Stimulated activated CD4-positive, alpha-beta T cell treated with anti-CD3 and anti-CD28 coated beads, Interleukin-4, amount 100 ng/mL, for 48 hours (primary cell): ENCODE measurements at regions not wholly inside any gene's neighbourhood (a gene's known extent, or its start where the extent isn't known, plus 50 kb on each side); places are given as distances from the start of the nearest gene placed in this dataset.
"Not testable (repeated sequence)": the region's sequence is repeated elsewhere in the genome, so short reads cannot be mapped to it uniquely, and the experiment has no call there.

Experiments
- DNase-seq, 2 donors: peaks; one replicate each; pipeline ENCODE4 v3.0.0-alpha.2; 2020; ENCODE audit warnings: low read depth in 2 of 2

DNA sequence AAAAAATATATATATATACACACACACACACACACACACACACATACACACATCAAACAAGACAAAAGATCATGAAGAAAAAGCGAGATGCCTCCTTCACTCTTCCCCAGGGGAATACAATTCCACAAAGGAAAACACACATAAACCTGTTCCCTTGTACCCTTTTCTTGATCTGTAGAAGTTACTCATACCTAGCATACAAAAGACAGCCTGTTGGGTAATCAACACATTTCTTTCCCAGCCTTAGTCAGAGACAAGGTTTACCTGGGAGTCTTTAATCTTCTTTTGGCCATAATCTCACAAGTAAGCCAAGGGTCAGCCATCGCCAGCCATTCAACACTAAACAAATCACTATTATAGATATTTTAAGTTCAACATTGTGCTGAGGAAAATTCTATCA is 407.0 kb downstream of the SUCLG1 start:
- DNase-seq = no peak

DNA sequence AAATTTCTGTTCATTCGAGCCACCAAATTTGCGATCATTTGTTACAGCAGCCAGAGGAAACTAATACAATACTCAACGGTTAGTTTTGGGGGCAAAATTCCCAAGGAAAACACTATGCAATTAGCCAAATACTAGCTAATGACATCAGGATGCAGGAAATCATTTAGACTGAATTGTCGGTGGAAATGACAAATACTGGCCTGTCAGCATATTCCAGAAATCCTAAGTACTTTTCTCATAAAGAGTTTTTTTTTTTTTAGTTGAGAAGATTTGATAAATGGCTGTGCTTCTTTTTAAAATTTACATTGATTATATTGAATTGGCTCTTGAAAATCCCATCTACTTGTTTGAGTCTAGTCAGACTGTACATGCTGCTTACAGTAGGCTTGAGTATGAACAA is 410.1 kb downstream of the SUCLG1 start:
- DNase-seq = no peak

DNA sequence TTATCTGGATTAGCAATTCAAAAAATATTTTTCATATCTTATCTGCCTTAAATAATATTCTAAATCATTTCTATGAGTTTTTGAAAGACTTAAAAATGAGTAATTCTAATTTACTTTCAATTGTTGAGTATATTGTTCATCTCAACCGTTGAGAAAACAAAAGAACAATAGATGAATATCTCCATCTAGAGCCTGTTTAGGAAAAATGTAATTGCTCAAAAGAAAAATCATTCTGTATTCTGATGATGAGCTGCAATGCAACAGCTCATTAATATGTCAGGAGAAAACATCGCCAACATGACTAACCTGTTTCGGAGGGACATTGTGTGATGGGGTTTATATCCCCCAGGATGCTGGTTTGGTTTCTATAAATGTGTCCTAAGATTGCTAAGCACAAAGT is 417.6 kb downstream of the SUCLG1 start:
- DNase-seq = no peak

- DNase-seq = no peak
Observed at GRCh38 chr2:84040281-84040680, 418.8 kb downstream of the SUCLG1 start.

GRCh38 chr2:84038866-84039265 is 420.2 kb downstream of the SUCLG1 start:
- no peak for DNase-seq

DNA sequence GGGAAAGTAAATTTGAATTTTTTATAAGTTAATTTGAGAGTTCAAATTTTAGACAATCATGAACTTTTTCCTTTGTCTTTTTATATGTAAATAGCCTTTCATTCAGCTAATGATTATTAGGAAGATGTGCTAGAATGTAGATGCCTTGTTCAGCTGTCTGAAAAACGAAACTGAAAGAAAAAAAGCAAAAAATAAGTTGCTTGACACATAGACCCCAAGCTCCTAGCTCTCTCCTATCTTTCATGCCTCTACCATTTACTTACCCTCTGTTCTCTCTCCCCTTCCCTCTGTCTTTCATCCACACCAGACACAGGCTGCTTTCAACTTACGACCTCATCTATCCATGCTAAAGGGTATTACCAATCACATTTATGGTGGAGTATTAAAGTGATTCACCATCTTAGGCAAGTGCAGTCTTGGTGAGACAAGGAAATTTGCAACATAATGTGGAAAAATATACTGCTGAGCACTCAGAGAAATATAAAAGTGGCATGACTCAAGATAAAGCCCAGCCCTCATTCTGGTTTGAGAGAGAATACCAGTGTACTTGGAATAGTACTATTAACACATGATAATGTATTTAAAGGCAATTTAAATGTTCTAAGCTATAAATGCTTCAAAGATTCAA is 425.6 kb downstream of the SUCLG1 start:
- DNase-seq = no peak

GRCh38 chr2:84031312-84032050 is 427.6 kb downstream of the SUCLG1 start:
- DNase-seq = no peak

GRCh38 chr2:84029903-84030575 is 429.0 kb downstream of the SUCLG1 start:
- DNase-seq = no peak

GRCh38 chr2:84026818-84027217 is 432.3 kb downstream of the SUCLG1 start:
- no peak for DNase-seq

GRCh38 chr2:84022810-84023431 is 436.2 kb downstream of the SUCLG1 start:
- no peak for DNase-seq

DNA sequence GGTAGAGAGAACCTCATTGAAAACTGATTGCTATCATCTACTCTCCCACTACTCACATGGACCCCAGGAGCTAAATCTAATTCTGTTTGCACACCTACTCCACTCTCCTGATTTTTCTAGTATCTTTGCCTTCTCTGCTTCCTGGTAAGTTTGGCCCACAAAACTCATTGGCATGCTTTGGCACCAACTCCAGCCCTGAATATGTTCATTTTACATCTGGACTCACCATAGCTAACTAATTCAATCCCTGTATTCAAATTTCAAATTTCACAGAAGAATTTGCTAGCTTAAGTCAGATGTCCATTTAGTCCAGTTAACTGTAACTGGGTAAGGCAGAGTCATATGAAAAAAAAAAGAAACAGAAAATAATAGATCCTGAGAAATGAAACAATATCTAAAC is 442.1 kb downstream of the SUCLG1 start:
- DNase-seq = no peak

DNA sequence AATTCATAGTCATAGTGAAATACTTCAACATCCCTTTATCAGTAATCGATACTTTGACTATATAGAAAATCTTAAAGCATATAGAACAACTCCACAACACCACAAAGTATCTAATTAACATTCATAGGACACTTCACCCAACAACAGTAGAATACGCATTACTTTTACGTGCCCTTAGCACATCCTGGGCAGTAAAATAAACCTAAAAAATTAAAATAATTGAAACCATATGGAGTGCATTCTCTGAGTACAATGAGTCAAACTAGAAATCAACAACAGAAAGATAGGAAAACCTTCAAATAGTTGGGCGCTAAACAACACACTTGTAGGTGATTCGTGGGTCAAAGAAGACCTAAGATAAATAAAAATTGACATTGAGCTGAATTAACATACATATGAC is 442.9 kb downstream of the SUCLG1 start:
- DNase-seq = no peak

- DNase-seq = no peak
Observed at GRCh38 chr2:83997889-83998288, 461.2 kb downstream of the SUCLG1 start.

GRCh38 chr2:83994633-83995179 is 464.4 kb downstream of the SUCLG1 start:
- DNase-seq = no peak

DNA sequence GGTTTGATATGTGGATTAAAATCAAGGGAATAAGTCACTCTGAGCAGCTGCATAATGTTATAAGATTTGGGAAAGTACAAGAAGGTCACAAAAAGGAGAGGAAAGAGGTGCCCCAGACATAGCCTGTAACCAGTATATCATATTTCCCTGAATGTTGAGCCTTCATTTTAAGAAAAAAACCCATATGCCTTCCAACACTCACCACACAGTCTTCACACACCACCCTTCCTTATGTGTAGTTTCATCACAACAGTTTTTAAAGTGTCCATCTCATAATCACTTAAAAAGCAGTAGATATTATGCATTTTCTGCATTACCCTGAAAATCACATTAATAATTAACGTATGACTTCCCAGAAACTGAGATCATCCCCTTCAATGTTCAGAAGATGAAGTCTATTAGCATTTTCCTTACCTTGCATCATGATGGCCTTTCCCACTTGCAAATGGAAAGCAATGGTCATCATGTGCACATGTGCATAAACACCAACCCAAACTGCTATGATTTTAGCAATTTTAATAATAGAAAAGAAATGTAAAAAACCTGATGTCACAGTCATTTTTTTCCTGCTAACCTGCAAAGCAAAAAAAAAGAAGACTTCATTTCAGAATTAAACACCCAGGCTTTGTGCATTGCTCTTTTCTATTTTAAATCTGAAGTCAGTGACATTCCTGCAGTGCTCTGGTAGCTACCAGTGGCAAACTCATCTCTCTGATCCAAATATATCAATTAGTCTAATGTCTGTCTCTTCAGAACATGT is 465.0 kb downstream of the SUCLG1 start:
- DNase-seq = no peak

GRCh38 chr2:83991992-83992391 is 467.1 kb downstream of the SUCLG1 start:
- DNase-seq = no peak

DNA sequence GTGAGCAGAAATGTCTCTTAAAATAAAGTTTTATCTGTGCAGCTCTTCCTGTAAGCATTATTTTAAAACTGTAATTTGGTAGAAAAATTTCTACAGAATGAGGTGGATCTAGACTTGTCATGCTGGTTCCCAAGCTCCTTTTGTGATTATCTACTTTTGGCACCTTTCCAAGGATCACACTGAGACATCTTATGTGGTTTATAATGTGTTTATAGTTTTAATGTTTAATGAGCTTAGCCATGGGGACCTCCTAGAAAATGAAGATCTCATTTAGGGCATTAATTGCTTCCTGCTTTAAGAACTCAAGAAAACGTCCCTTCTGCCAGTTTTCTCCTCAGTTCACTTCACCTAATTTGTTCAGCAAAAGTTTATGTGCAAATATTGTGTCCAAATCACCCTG is 468.4 kb downstream of the SUCLG1 start:
- no peak for DNase-seq

- DNase-seq = not testable (repeated sequence)
Observed at GRCh38 chr2:83976628-83977027, 482.5 kb downstream of the SUCLG1 start.

GRCh38 chr2:83972128-83972527 is 487.0 kb downstream of the SUCLG1 start:
- no peak for DNase-seq

DNA sequence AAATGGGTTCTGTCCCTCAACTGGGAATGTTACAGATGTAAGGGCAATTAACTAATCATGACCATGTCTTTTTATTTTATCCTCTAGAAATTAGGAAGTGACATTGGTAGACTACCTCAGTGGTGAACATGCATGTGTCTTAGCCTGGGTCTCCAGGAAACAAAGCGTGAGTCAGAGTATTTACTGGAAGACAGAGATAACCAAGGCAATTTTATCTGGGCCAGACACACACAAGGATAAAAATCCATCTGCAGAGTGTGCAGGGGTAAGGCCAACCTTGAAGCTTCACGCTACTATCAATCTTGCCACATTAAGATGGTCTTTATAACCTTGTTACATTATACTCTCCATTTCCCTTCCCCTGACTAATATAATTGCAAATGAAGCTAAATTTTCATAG is 487.5 kb downstream of the SUCLG1 start:
- no peak for DNase-seq

DNA sequence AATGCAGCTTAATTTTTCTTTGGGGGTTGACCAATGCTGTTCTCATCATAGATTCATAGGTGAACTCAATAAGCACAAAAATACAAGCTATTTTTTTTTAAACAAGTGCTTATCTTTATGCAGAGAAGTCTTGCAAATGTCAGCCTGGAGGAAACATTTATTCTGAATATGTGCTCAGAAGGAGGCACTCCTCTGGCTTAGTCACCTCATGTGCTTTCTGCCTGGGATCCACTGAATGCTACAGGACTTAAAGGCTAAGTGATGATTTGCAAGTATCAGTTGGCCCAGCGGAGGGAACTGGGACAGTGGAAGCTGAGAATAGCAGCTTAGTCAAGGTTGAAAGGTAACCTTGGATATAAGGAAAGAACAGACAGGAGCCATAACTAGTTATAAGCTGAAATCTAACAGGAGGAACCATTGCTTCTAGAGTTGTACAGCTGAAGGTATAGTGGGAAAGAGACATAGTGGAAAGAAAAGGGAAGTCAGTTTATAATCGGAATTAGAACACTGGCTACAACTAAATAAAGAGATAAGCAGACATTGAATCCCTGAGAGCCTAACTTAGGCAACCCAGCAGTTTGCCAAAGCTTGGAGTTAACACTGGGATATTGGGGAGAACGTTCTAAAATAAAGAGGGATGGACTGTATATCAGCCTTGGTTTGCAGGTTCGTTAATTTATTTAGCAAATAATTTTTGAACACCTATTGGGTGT is 488.7 kb downstream of the SUCLG1 start:
- DNase-seq = no peak
